ENCODE measurements at regions not wholly inside any gene's neighbourhood (a gene's known extent, or its start where the extent isn't known, plus 50 kb on each side); places are given as distances from the start of the nearest gene placed in this dataset.

GRCh38 chr6:108767418-108768165 is 80.6 kb upstream of the ARMC2 start:
- WGBS, 2 donors = 84 to 86% methylated on average over 7 of the region's 7 CpGs
- DNase-seq (ENCODE audit: low spot score in 2 of 2) = no peak
- H3K4me3 ChIP-seq (ENCODE audit: low read depth, poor library complexity, severe bottlenecking) = no peak overlapping the region
- TF ChIP-seq POLR2A (IDR thresholded peaks at IDR 0.05) (no peak), CTCF (IDR thresholded peaks at IDR 0.05) (no peak)
- intact Hi-C loops (cut with DNase I; ENCODE audit: low total_unique reads) = no loop called here

- intact Hi-C loops (cut with DNase I; ENCODE audit: low total_unique reads) = no loop called here
- no peak overlapping the region for H3K4me3 ChIP-seq (ENCODE audit: low read depth, poor library complexity, severe bottlenecking)
- DNase-seq (ENCODE audit: low spot score in 2 of 2) = no peak
- TF ChIP-seq POLR2A (IDR thresholded peaks at IDR 0.05) (no peak), CTCF (IDR thresholded peaks at IDR 0.05) (no peak)
- WGBS, 2 donors = 89 to 96% methylated on average over 1 of the region's 1 CpG
Measured at GRCh38 chr6:108768166-108768555, 80.1 kb upstream of the ARMC2 start.

- 95 to 96% methylated on average over 10 of the region's 10 CpGs for WGBS, 2 donors
- TF ChIP-seq CTCF (IDR thresholded peaks at IDR 0.05) (no peak), POLR2A (IDR thresholded peaks at IDR 0.05) (no peak)
- intact Hi-C loops (cut with DNase I; ENCODE audit: low total_unique reads) = no loop called here
- peak in 1 of 2 donors; percentile 56 for DNase-seq (ENCODE audit: low spot score in 2 of 2)
- H3K4me3 ChIP-seq (ENCODE audit: low read depth, poor library complexity, severe bottlenecking) = no peak overlapping the region
Measured at GRCh38 chr6:108768792-108769524, 79.3 kb upstream of the ARMC2 start.

GRCh38 chr6:108771421-108771820 is 76.8 kb upstream of the ARMC2 start:
- 54 to 70% methylated on average over 1 of the region's 1 CpG for WGBS, 2 donors
- intact Hi-C loops (cut with DNase I; ENCODE audit: low total_unique reads) = no loop called here
- DNase-seq (ENCODE audit: low spot score in 2 of 2) = peak; percentile 46 to 78
- no peak for TF ChIP-seq CTCF (IDR thresholded peaks at IDR 0.05)
- TF ChIP-seq POLR2A (IDR thresholded peaks at IDR 0.05) = no peak
- H3K4me3 ChIP-seq (ENCODE audit: low read depth, poor library complexity, severe bottlenecking) = no peak overlapping the region

- intact Hi-C loops (cut with DNase I; ENCODE audit: low total_unique reads) = no loop called here
- 93 to 95% methylated on average over 3 of the region's 3 CpGs for WGBS, 2 donors
- no peak for TF ChIP-seq POLR2A (IDR thresholded peaks at IDR 0.05)
- TF ChIP-seq CTCF (IDR thresholded peaks at IDR 0.05) = no peak
Measured at GRCh38 chr6:108774555-108774954, 73.7 kb upstream of the ARMC2 start.

More at GRCh38 chr6:108774555-108774954, 73.7 kb upstream of the ARMC2 start:
- DNase-seq (ENCODE audit: low spot score in 2 of 2) = peak in 1 of 2 donors; percentile 36
- no peak overlapping the region for H3K4me3 ChIP-seq (ENCODE audit: low read depth, poor library complexity, severe bottlenecking)

All from lower leg skin (tissue), 4 donors.